NCI-H146 treated with DMSO at 0.1 percent for 48 hours (cell line): ENCODE measurements at regions not wholly inside any gene's neighbourhood (a gene's known extent, or its start where the extent isn't known, plus 50 kb on each side); places are given as distances from the start of the nearest gene placed in this dataset.
"Not testable (repeated sequence)": the region's sequence is repeated elsewhere in the genome, so short reads cannot be mapped to it uniquely, and the experiment has no call there.

Experiments used
- DNase-seq: peaks from one replicate; lab custom pipeline; 2025; ENCODE audit not compliant: unreplicated experiment; lab: John Stamatoyannopoulos, UW

DNA sequence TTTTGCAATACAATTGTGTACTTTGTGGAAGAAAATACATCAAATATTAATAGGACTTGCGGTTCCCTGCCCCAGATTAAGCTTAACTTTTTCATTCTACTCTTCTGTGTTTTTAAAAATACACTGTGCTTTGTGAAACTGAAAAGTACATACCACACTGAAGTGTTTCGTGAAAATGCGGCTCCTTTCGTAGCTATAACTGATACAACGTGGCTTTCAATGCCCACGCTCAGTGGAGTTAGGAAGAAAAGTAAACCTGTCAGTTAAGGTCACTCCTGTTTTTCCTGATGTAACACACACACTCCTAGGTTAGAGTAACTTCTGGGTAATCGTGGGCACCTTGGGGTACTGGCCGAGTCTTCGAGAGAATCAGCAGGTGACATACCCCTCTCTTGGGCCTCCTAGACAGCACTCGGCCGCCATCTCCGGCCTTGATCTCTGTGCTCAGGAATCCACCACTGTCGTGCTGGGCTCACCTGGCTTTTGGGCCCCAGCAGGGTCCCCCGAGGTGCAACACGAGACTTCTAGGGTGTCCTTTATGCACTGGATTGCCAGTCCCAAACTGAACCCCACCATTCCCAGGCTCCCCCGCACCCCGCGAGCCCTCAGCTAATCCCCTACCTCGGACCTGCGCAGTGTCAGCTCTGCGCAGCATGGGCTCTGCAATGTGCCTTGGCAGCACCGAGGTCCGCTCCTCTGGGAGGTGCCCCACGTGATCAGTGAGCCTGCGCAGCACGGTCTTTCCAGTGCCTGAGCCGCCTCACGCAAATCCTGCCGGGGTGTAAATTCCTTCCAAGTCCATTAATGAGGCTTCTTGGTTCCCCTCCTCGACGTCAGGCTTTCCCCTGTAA is 162.6 kb upstream of the INTU start:
- DNase-seq: no peak

DNA sequence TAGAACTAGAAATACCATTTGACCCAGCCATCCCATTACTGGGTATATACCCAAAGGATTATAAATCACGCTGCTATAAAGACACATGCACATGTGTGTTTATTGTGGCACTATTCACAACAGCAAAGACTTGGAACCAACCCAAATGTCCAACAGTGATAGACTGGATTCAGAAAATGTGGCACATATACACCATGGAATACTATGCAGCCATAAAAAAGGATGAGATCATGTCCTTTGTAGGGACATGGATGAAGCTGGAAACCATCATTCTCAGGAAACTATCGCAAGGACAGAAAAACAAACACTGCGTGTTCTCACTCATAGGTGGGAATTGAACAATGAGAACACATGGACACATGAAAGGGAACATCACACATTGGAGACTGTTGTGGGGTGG is 154.5 kb upstream of the INTU start:
- not testable (repeated sequence) for DNase-seq

DNA sequence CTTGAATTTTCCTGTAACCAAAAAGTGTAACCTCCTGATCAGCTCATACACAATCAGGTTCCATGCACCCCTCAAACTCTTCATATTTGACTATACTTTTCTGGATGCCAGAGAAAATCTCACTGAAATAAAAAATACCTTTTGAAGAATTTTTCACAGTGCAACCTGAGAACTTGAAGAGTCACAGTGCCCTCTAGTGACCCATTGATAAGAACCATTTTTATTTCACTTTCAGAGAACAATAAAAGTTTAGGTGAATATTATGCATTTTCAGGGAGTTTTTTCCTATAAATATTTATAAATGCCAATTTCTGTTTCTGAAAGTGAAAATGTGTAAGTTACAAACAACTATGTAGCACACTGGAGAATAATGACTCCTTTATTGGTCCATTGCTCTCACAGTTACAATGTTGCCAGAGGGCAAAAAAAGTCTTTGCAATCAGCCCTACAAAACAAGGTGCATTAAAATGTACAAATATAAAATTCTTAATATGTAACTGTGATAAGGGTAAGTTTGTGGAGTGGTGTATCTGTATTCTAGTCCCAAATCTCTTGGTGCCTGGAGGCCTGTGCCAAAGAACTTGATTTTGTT is 153.6 kb upstream of the INTU start:
- no peak for DNase-seq

DNA sequence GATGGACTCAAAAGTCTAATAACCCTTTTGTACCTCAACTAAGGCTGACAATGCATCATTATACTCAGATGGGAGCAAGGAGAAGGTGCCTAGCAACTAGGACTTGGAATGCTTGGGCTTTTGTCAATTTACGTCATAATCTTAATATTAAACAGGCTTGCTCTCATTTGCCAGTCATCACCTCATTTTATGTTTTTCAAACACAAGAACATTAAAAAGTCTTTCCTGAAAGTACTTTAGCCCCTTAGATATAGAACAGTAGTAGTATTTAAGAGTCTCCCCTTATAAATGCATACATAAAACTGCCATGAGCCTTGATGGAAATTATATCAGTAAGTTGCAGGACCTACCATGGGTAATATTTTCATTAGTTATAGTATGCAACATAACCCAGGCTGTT is 150.7 kb upstream of the INTU start:
- DNase-seq: no peak

DNA sequence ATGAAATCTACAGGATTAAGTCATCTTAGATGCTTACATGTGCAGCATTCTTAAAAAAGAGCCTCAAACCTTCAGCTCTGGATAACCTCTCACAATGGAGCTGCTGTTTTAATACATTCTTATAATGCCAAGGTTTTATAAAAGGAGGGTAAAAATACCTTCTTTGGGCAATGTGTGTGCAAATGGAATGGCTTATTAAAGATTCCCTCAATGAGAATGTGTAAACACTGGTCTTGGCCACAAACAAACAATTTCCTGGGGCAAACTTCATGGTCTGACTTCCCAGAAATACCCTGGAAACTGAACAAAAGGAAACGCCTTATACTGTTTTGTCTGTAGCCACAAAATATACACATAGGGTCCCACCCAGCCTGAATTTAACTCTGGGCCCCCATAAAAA is 148.6 kb upstream of the INTU start:
- DNase-seq: no peak

DNA sequence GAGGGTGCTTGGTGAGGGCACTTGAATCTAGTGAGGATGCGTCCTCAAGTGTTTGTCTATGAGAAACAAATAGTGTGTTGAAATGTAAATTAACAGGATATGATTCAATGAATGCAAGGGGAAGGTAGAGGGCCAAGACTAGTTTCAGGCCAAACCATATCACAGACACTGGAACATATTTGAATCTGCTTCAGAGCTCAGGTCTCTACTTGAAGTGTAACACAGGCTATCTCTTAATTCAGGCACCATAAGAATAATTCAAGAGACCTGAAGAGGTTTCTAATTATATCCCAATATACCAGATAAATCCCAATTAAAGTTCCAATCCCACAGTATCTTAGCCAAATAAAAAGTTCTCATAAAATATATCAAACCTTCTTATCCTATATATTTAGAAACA is 146.5 kb upstream of the INTU start:
- DNase-seq: no peak

DNA sequence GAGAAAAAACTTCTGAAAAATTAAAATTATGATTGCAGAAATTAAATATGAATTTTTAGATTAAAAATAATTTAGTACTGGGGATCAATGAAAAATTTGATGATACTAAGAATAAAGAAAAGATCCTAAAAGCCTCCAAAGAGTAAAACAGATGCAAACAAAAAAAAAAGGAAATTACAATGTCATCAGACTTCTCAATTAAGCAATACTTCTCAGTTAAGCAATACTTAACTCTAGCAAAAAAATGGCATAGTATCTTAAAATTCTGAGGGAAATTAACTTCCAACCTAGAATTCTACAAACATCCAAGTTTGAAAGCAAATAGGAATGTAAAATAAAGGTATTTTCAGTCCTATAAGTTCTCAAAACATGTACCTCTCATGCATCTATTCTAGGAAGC is 141.2 kb upstream of the INTU start:
- no peak for DNase-seq

DNA sequence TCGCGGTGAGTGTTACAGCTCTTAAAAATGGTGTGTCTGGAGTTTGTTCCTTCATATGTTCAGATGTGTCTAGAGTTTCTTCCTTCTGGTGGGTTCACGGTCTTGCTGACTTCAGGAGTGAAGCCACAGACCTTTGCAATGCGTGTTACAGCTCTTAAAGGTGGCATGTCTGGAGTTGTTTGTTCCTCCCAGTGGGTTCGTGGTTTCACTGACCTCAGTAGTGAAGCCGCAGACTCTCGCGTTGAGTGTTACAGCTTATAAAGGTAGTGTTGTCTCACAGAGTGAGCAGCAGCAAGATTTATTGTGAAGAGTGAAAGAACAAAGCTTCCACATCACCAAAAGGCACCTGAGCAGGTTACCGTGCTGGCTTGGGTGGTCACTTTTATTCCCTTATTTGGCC is 135.9 kb upstream of the INTU start:
- not testable (repeated sequence) for DNase-seq

DNA sequence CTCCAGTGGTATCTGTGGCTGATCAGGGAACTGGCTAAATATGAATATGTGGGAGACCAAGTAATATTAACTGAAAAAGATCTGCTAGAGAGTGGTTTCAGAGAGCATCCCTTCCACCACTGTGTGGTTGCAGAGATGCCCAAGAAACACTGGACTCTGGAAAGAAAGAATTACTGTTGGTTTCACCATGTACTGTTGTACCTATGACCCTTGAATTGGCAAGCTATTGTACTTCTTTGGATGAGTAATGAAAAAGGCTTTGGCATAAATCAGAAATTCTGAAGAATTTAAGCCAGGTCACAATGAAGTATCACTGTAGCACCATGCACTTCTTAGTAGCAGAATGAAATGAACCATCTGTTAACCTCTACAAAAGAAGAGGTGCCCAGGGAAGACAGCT is 134.4 kb upstream of the INTU start:
- no peak for DNase-seq

DNA sequence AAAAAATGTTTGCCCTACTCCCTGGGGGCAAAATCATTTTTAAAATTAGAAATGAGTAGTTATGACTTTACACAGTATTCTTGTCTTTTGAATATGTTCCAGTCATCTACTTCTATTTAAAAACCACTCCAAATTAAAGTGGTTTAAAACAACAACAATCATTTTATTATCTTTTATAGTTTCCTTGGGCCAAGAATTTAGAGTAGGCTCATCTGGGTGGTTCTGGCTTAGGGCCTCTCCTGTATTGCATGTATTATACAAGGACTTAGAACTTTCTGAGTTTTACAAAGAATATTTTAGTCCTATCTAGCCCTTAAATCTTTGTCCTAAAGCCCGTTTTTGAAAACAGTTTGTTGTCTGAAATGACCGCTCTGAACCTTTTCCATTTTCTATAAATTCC is 132.5 kb upstream of the INTU start:
- no peak for DNase-seq

DNA sequence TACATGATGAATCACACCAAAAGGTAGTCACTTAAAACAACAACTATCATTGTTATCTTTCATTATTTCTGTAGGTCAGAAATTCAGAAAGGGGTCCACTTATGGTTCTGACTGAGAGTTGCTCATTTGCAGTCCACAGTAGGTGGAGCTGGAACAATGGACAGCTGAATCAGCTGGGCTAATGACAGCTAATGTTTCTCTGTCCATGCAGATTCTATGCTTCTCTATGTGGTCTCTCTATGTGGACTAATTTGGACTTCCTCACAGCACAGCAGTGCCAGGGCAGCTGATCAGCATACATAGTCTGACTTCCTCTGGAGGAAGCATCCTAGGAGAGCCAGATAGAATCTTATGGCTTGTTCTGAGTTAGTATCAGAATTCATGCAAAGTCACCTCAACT is 131.7 kb upstream of the INTU start:
- no peak for DNase-seq

DNA sequence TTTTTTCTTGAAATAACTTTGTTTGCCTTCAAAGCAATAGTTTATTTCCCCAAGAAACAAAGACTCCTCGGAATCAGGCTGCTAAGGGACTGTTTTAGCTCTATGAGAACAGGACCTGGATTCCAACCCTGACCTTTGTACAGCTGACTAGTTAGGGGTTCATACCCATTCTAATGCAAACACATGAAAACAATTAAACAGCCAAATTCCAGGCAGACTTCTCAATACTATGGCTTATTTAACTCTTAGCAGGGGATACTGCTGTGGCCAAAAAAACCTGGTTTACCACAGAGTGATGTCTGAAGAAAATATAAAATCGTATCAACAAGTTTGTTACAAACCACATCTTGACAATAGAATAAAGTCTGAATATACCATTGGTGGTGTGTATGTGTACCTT is 129.6 kb upstream of the INTU start:
- DNase-seq: no peak

DNA sequence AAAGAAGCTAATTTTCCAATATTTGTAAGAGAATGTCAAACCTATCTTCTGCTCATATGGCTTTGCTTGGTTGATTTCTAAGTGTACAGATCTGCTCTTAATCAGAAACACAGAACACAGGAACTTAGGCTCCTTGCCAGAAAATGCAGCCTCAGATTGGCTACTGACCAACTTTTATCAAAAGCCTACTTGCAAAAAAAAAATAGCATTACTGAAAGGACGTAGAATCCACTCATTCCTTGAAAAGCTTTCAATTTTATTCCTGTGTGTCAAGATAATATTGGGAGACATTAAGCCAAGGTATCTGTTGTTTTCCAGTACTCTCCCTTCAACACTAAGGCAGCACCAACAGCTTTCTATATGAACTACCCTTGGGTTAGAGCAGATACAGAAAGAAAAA is 127.6 kb upstream of the INTU start:
- DNase-seq: no peak

DNA sequence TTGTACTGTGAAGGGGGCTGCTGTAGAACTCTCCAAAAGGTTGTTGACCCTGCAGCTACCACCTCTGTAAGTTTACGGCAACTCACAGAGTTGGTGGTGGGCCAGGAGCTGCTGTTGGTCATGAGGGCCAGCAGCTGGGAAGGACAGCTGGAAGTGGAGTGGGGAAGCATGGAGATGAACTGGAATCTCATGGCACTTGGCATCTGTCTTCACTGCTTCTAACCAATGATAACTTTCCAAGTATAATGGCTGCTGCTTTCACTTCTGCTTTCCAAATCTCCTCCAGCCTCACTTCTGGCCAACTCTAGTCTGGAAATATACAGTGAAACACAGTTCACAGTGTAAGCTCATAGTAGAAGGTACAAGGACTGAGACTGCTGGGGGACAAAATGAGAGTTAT is 126.5 kb upstream of the INTU start:
- no peak for DNase-seq

DNA sequence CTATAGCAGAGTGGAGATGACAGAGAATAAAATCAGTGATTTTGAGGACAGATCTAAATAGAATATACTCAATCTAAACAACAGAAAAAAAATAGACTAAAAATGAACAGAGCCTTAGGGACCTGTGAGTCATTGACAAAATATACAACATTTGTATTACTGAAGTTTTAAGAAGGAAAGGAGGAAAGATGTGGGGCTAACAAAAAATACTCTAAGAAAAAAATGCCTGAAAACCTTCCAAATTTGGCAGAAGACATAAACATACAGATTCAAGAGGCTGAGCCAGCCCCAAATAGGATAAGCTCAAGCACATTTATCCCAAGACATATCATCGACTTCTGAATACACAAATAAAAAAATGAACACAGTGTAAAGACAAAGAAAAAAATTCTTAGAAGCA is 123.6 kb upstream of the INTU start:
- DNase-seq: no peak

DNA sequence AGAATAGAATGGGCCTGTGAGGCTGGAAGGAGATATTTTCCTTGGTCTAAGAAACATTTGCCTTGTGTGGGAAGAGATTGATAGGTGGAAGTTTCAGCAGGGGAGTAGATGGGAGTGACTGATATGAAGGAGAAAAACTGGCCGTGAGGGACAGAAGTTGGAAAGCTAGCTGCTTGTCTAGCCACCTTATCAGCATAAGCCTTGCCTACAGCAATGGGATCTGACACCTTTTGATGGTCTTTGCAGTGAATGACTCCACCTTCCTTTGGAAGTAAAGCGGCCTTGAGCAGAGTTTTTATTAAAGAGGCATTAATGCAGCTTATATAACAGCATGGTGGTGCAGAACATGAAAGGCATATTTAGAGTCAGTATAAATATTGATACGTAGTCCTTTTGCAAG is 120.1 kb upstream of the INTU start:
- not testable (repeated sequence) for DNase-seq

DNA sequence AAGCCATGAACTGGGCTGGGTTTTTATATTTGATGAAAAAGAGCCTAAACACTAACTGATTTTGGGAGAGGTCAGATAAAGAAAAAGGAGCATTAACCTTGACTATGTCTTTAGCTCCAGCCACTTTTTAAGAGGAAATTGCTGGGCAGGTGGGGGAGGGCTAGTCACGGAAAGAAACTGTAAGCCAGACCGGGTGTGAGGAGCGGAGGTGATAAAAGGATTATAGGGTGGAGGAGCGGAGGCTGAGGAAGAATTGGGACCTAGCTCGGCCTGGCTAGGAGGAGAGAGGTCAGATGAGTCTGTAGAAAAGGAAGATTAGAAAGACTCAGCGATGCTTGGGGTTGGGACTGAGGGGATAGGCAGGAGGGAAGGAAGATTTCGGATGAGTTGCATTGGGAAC is 117.5 kb upstream of the INTU start:
- not testable (repeated sequence) for DNase-seq

DNA sequence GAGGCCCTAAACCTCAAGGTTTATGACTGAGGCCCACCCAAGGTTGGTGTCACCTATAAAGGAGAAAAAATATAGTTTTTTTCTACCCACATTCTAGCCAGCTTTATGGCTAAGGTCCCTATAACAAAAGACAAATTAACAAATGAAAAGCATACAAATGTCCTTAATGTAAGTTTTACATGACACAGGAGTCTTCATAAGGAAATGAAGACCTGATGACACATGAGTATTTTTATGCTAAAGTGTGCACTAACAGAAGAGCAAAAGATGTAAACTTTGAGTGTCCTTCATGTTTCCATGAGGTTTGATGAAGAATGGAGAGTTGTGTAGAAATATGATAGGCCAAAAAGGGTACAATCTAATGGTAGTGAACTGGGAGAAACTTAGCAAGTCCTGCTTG is 114.7 kb upstream of the INTU start:
- no peak for DNase-seq

DNA sequence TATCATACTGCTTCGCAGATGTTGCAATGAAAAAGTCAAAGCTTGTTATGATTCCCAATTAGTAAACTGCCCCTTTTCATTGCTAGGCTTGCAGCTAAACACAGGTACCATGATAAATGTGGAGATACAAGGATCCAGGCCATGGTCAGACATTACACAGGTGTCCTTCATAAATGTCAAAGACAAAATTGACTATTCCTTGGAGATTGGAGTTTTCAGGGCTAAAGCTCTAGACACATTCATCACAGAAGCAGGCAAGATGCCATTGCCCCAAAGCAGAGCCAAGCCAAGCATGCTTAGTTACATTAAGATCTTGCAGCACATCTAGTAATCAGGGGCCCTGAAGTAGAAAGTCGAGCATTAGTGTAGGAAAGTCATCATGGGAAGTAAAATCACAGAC is 111.3 kb upstream of the INTU start:
- no peak for DNase-seq

DNA sequence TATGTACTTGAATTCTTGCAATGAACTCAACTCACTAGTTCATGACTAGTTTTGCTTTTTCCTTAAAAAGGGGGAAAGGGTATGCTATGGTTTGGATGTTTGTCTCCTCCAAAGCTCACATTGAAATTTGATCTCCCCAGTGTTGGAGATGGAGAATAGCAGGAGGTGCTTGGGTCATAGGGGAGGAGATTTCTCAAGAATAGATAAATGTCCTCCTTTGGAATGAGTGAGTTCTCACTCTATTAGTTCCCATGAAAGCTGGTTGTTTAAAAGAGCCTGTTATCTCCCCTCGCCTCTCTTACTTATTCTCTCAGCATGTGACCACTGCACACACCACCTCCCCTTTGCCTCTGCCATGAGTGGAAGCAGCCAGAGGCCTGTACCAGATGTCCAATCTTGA is 109.4 kb upstream of the INTU start:
- no peak for DNase-seq

DNA sequence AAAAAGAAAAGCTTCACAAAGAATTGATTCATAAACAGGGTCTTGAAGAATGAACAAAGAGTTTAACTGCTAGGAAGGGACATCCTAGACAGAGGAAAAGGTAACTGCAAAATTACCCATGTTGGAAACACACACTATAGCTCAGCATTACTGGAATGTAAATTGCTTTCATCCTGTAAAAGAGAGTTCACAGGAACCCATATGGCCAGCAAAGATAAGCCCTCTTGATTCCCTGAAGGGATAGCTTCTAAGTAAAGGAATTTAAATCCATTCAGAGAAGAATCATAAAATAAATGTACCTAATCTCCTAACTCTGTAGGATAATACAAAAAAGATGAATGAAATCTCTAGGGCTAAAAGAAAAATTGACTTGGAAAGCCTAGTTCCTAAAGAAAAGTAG is 107.1 kb upstream of the INTU start:
- no peak for DNase-seq

DNA sequence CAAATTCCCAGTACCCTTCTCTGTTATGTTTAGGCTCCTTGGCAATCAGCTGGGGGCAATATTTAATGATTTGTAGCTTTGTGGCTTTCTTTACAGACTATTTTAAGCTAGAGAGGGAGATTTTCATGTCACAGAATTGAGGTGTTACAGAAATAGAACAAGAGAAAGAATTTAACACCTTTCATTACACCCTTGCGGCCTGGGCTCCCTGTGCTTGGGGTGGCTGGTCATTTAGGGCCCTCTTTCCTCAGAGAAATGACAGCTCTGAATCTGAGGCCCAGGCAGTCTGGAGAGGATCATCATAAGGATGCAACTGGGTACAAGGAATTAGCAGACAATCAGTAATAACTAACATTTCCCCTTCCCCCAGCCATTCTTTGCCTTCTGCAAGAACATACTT is 104.5 kb upstream of the INTU start:
- no peak for DNase-seq

DNA sequence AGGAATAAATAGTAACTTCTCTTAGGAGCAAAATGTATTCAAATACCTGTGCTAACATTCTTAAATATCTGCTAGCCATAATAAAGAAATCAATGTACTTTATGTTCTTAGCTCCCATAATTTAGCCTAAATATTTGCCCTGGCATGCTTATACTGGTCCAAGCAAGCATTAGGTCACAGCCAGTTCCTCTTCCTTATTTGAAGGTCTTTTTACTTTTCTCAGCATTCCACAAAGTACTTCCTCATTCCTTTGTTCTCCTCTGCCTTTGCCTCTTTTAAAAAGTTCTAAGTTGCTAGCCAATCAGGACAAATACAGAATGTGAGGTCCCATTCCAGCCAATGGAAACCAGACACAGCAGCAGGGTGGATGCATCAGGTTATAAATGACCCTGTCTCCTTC is 102.9 kb upstream of the INTU start:
- not testable (repeated sequence) for DNase-seq
